ENCODE measurements at regions not wholly inside any gene's neighbourhood (a gene's known extent, or its start where the extent isn't known, plus 50 kb on each side); places are given as distances from the start of the nearest gene placed in this dataset.

GRCh38 chr20:51084593-51085377 is 61.9 kb upstream of the KCNG1 start:
- no peaks in the 10 kb centered on the region for H3K9me3 Mint-ChIP-seq
- POLR2A ChIA-PET = no interaction called here

GRCh38 chr20:51083447-51083846 is 60.5 kb upstream of the KCNG1 start:
- DNase-seq (no peak), ATAC-seq (ENCODE audit: poor library complexity) (no peak)
- H3K36me3 Mint-ChIP-seq (ENCODE audit: low read depth) = no peaks in the 10 kb centered on the region
- H3K4me1 ChIP-seq (ENCODE audit: insufficient read depth, low read length) = no peaks in the 10 kb centered on the region
- no peak for TF ChIP-seq CTCF (IDR thresholded peaks at IDR 0.05)
- H3K27ac Mint-ChIP-seq = no peak overlapping the region
- peaks cover 8 to 24% of the 10 kb centered on the region in 2 experiments for H3K27me3 ChIP-seq (ENCODE audit: control insufficient read depth in 1 of 2, insufficient read depth in 2 of 2, low read length in 2 of 2)
- no peaks in the 10 kb centered on the region for H3K36me3 ChIP-seq (ENCODE audit: insufficient read depth, low read length)
- peaks cover 58% of the 10 kb centered on the region for H3K27me3 Mint-ChIP-seq
- no peaks in the 10 kb centered on the region for H3K9me3 ChIP-seq (ENCODE audit: control insufficient read depth in 1 of 2, insufficient read depth in 1 of 2, low read length in 2 of 2)
- H3K9me3 Mint-ChIP-seq = no peaks in the 10 kb centered on the region
- no peaks in the 10 kb centered on the region for H3K4me1 Mint-ChIP-seq (ENCODE audit: low read depth)
- H3K27ac ChIP-seq (ENCODE audit: low read depth in 1 of 2, low read length in 2 of 2) = no peak overlapping the region
- H3K4me3 ChIP-seq (ENCODE audit: low read length) = no peak overlapping the region
- intact Hi-C loops (cut with DNase I, micrococcal nuclease) = no loop called here
- POLR2A ChIA-PET = no interaction called here
- CTCF ChIA-PET = no interaction called here
- no peak overlapping the region for H3K4me3 Mint-ChIP-seq

More at GRCh38 chr20:51084593-51085377, 61.9 kb upstream of the KCNG1 start:
- no peaks in the 10 kb centered on the region for H3K4me1 ChIP-seq (ENCODE audit: insufficient read depth, low read length)
- TF ChIP-seq CTCF (IDR thresholded peaks at IDR 0.05) = no peak
- no peak overlapping the region for H3K4me3 Mint-ChIP-seq
- CTCF ChIA-PET = no interaction called here
- H3K27ac Mint-ChIP-seq = no peak overlapping the region
- no peaks in the 10 kb centered on the region for H3K36me3 ChIP-seq (ENCODE audit: insufficient read depth, low read length)
- ATAC-seq (ENCODE audit: poor library complexity) = no peak
- H3K27ac ChIP-seq (ENCODE audit: low read depth in 1 of 2, low read length in 2 of 2) = no peak overlapping the region
- no peak for DNase-seq
- H3K27me3 ChIP-seq (ENCODE audit: control insufficient read depth in 1 of 2, insufficient read depth in 2 of 2, low read length in 2 of 2) = peaks cover 12 to 35% of the 10 kb centered on the region in 2 experiments
- H3K4me1 Mint-ChIP-seq (ENCODE audit: low read depth) = no peaks in the 10 kb centered on the region
- H3K36me3 Mint-ChIP-seq (ENCODE audit: low read depth) = no peaks in the 10 kb centered on the region
- peaks cover 47% of the 10 kb centered on the region for H3K27me3 Mint-ChIP-seq
- no peak overlapping the region for H3K4me3 ChIP-seq (ENCODE audit: low read length)
- H3K9me3 ChIP-seq (ENCODE audit: control insufficient read depth in 1 of 2, insufficient read depth in 1 of 2, low read length in 2 of 2) = no peaks in the 10 kb centered on the region
- intact Hi-C loops (cut with DNase I, micrococcal nuclease) = no loop called here

DNA sequence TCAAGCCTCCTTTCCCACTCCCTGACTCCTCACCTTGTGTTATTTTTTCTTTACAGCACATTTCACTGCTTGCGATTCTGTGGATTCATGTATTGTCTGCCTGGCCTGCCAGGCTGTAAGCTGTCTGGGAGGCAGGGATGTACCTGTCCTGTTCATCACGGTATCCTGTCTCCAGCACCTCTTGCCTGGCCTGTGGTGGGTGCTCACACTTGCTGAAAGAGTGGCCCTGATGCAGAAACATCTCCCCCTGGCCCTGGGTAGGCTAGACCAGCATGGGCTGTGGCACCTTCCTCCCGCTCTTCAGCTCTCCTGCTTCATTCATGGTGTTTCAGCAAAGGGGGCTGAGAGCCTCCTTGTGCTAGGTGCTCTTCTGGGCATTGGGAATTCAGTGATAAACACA is 60.1 kb upstream of the KCNG1 start:
- intact Hi-C loops (cut with DNase I, micrococcal nuclease) = no loop called here
- no peak overlapping the region for H3K4me3 Mint-ChIP-seq
- no peaks in the 10 kb centered on the region for H3K4me1 Mint-ChIP-seq (ENCODE audit: low read depth)
- Histone ChIP-seq H3K4me1 (ENCODE audit: insufficient read depth, low read length) (no peaks in the 10 kb centered on the region), H3K36me3 (ENCODE audit: insufficient read depth, low read length) (no peaks in the 10 kb centered on the region), H3K27ac (ENCODE audit: low read depth in 1 of 2, low read length in 2 of 2) (no peak overlapping the region), H3K9me3 (ENCODE audit: control insufficient read depth in 1 of 2, insufficient read depth in 1 of 2, low read length in 2 of 2) (no peaks in the 10 kb centered on the region), H3K27me3 (ENCODE audit: control insufficient read depth in 1 of 2, insufficient read depth in 2 of 2, low read length in 2 of 2) (peaks cover 5 to 23% of the 10 kb centered on the region in 2 experiments), H3K4me3 (ENCODE audit: low read length) (no peak overlapping the region)
- no peaks in the 10 kb centered on the region for H3K9me3 Mint-ChIP-seq
- ChIA-PET CTCF (no interaction called here), POLR2A (no interaction called here)
- DNase-seq = no peak
- H3K27ac Mint-ChIP-seq = no peak overlapping the region
- TF ChIP-seq CTCF (IDR thresholded peaks at IDR 0.05) = no peak
- peaks cover 60% of the 10 kb centered on the region for H3K27me3 Mint-ChIP-seq
- no peaks in the 10 kb centered on the region for H3K36me3 Mint-ChIP-seq (ENCODE audit: low read depth)
- no peak for ATAC-seq (ENCODE audit: poor library complexity)
